Upper lobe of right lung (tissue), 1 donor: ENCODE measurements at regions not wholly inside any gene's neighbourhood (a gene's known extent, or its start where the extent isn't known, plus 50 kb on each side); places are given as distances from the start of the nearest gene placed in this dataset.

Source experiments
- ATAC-seq: fragments of 200-7000 bp; cut with Tn5 transposase; one replicate; pipeline ENCODE4 v1.9.1; 2020; ENCODE audit warnings: mild to moderate bottlenecking, moderate library complexity
- DNase-seq: peaks from one replicate; pipeline ENCODE4 v3.0.0-alpha.2; 2020
- H3K27ac ChIP-seq: fragments of 200-600 bp; one replicate; pipeline ENCODE4 v1.8.0; 2022
- H3K27me3 ChIP-seq: fragments of 200-600 bp; one replicate; pipeline ENCODE4 v1.8.0; 2022; ENCODE audit warnings: mild to moderate bottlenecking
- H3K36me3 ChIP-seq: fragments of 200-600 bp; one replicate; pipeline ENCODE4 v1.8.0; 2022
- H3K4me1 ChIP-seq: fragments of 200-600 bp; one replicate; pipeline ENCODE4 v1.8.0; 2022
- H3K4me3 ChIP-seq: fragments of 200-600 bp; one replicate; pipeline ENCODE4 v1.8.0; 2022; ENCODE audit warnings: mild to moderate bottlenecking
- H3K9me3 ChIP-seq: fragments of 200-600 bp; one replicate; pipeline ENCODE4 v1.8.0; 2022
- intact Hi-C: fragments of 100-400 bp; cut with DNase I; formaldehyde crosslinking; loops from one replicate; pipeline ENCODE4 v1.11.0; 2022
- TF ChIP-seq, protein P1 (sequence below): fragments of 200-600 bp; IDR thresholded peaks from one replicate; pipeline ENCODE4 v1.8.0; 2022; ENCODE audit warnings: antibody characterized with exemption
- donor health status: DM: no; HTN: yes; CAD: no; lungs with severe emphysema.

DNA sequence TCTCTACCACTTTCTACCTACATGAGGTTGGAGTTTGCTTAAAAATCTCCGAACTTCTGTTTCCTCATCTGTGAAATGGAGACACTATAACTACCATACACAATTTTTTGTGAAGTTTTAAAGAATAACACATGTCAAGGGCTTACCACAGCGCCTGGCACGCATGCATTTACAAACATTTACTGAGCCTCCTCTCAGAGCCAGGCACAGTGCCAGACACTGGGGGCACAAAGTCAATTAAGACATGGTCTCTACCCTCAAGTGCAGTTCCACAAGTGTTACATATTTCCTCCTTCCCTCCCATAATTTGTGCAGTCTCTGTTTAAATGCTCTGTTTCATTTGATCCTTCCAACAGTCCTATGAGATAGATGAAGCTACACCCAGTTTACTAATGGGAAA is 356.4 kb upstream of the ESRRG start:
- ATAC-seq (no peak), DNase-seq (no peak)
- TF ChIP-seq, protein P1, sequence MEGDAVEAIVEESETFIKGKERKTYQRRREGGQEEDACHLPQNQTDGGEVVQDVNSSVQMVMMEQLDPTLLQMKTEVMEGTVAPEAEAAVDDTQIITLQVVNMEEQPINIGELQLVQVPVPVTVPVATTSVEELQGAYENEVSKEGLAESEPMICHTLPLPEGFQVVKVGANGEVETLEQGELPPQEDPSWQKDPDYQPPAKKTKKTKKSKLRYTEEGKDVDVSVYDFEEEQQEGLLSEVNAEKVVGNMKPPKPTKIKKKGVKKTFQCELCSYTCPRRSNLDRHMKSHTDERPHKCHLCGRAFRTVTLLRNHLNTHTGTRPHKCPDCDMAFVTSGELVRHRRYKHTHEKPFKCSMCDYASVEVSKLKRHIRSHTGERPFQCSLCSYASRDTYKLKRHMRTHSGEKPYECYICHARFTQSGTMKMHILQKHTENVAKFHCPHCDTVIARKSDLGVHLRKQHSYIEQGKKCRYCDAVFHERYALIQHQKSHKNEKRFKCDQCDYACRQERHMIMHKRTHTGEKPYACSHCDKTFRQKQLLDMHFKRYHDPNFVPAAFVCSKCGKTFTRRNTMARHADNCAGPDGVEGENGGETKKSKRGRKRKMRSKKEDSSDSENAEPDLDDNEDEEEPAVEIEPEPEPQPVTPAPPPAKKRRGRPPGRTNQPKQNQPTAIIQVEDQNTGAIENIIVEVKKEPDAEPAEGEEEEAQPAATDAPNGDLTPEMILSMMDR, result no peak
- Histone ChIP-seq H3K4me1 (no peaks in the 10 kb centered on the region), H3K9me3 (no peaks in the 10 kb centered on the region), H3K27me3 (no peaks in the 10 kb centered on the region), H3K27ac (no peak overlapping the region), H3K4me3 (no peak overlapping the region), H3K36me3 (no peaks in the 10 kb centered on the region)
- intact Hi-C loops, result no loop called here

DNA sequence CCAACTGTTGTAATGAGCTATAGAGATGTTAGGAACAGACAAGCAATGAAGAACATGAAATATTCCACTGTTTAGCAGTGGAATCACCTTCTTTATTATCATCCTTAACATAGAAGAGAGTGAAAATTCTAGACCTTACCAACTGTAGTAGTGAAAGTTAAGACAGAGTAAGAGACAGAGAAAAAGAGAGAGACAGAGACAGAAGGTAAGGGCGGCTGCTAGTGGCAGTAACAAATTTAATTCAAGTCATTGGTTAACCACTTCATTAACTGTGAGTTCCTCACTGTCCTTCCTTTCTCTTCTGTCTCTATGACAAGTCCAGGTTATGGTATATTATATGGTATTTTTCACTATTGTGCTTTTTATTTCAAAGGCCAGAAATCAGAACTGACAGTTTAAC is 355.7 kb upstream of the ESRRG start:
- no peak overlapping the region for H3K4me3 ChIP-seq
- DNase-seq, result no peak
- H3K4me1 ChIP-seq, result no peaks in the 10 kb centered on the region
- no peaks in the 10 kb centered on the region for H3K27me3 ChIP-seq
- intact Hi-C loops, result no loop called here
- no peak for ATAC-seq
- H3K27ac ChIP-seq, result no peak overlapping the region
- H3K9me3 ChIP-seq, result no peaks in the 10 kb centered on the region
- TF ChIP-seq, protein P1, result no peak
- no peaks in the 10 kb centered on the region for H3K36me3 ChIP-seq

DNA sequence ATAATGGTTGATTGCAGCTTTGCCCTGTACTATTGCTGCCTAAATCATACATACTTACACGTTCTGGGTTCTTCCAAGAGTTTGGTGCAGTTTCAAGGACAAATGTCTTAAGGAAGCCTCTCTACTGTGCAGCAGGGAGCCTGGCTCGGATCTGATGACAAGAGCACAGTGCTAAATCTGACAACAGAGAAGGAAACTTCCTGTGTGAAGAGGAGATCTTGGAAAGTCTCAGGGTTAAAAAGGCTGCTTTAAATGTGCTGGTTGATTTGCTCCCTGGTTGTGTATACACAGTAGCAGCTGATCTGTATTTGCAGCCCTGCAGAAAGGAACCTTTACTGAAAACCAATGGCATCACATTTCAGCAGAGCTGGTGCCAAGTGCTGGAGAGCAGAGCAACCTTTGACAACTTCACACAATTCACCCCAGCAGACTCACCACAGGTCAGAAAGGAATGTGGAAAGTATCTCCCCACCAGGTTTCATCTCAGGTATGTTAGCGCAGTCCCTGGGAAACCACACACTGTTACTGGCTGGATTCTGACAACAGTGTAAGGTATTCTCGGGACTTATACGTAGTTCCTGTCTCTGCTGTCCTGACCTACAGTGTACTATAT is 355.0 kb upstream of the ESRRG start:
- no peak for DNase-seq
- TF ChIP-seq, protein P1, result no peak
- Histone ChIP-seq H3K27me3 (no peaks in the 10 kb centered on the region), H3K4me1 (no peaks in the 10 kb centered on the region), H3K9me3 (no peaks in the 10 kb centered on the region), H3K27ac (no peak overlapping the region), H3K36me3 (no peaks in the 10 kb centered on the region), H3K4me3 (no peak overlapping the region)
- intact Hi-C loops, result no loop called here
- no peak for ATAC-seq

DNA sequence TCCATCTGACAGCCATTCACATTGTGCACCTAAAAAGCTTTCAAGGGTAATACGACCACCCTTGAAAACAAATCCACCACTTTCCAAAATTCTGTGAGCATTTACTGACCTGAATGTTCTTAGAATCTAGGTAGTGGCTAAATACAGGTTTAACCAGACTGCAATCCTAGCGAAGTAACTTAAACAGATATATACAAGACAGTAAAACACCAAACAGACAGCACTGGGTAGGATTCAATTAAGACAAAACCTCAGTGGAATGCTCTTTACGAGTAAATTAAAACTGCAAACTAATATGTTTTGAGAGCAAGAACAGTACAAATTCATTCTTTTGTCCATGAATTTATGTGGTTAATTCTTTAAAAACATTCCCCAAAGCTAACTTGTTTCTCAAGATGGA is 354.2 kb upstream of the ESRRG start:
- ATAC-seq (no peak), DNase-seq (no peak)
- H3K27me3 ChIP-seq, result no peaks in the 10 kb centered on the region
- no peaks in the 10 kb centered on the region for H3K4me1 ChIP-seq
- no peaks in the 10 kb centered on the region for H3K36me3 ChIP-seq
- TF ChIP-seq, protein P1, result no peak
- H3K9me3 ChIP-seq, result no peaks in the 10 kb centered on the region
- intact Hi-C loops, result no loop called here
- no peak overlapping the region for H3K4me3 ChIP-seq
- H3K27ac ChIP-seq, result no peak overlapping the region

DNA sequence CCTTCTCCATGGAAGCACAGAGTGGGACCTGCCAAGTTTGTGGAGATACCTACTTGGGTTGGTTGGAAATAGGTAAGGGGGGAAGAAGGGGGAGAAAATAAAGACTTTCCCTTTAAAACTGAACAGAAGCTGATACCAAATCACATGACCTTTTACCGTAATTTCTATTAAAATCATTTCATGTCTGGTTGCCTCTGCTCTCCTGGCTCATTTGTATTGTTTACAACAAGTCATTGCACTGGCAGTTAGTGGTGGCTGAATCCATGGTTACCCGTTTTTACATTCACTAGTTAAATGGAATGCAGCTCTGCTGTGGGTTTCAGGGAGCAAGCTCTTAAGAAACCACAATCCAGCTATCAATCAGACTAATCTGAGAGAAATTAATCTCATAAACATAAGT is 353.7 kb upstream of the ESRRG start:
- H3K9me3 ChIP-seq, result no peaks in the 10 kb centered on the region
- TF ChIP-seq, protein P1, result no peak
- H3K27ac ChIP-seq, result no peak overlapping the region
- H3K36me3 ChIP-seq, result no peaks in the 10 kb centered on the region
- no peaks in the 10 kb centered on the region for H3K27me3 ChIP-seq
- ATAC-seq, result no peak
- no peak overlapping the region for H3K4me3 ChIP-seq
- no peaks in the 10 kb centered on the region for H3K4me1 ChIP-seq
- DNase-seq, result no peak
- intact Hi-C loops, result no loop called here

DNA sequence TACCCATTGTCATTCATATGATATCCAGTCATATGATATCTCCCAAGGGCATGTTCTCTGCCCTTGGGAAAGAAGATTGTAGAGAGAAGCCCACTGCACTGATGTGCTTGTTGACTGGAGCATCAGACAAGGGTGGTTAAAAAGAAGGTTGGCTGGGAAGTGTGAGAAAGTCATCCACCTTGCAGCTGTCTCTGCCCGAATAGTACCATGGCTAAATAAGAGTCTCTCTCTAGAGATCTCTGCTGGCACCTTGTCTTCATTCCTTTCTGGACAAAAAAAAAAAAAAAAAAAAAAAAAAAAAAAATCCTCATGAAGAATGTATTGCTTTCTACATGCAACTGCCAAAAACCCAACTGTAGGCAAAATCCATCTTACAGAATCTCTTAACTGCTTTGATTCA is 349.7 kb upstream of the ESRRG start:
- H3K4me3 ChIP-seq, result no peak overlapping the region
- H3K27me3 ChIP-seq, result no peaks in the 10 kb centered on the region
- DNase-seq (no peak), ATAC-seq (no peak)
- H3K9me3 ChIP-seq, result no peaks in the 10 kb centered on the region
- H3K27ac ChIP-seq, result no peak overlapping the region
- H3K36me3 ChIP-seq, result no peaks in the 10 kb centered on the region
- no peaks in the 10 kb centered on the region for H3K4me1 ChIP-seq
- TF ChIP-seq, protein P1, result no peak
- intact Hi-C loops, result no loop called here
